Neural cell (in vitro differentiated cells): ENCODE measurements at regions not wholly inside any gene's neighbourhood (a gene's known extent, or its start where the extent isn't known, plus 50 kb on each side); places are given as distances from the start of the nearest gene placed in this dataset.

Source experiments
- EZH2 ChIP-seq: fragments of 200-600, 300-800 bp; shearing (Covaris generic), sonication (generic); IDR thresholded peaks from 2 replicates; pipeline ENCODE4 v1.6.1; 2014; ENCODE audit warnings: antibody characterized with exemption, low read length, borderline replicate concordance, mild to moderate bottlenecking; ENCODE audit not compliant: insufficient read depth, poor library complexity, severe bottlenecking
- MXI1 ChIP-seq: fragments of 450-650 bp; conservative IDR thresholded peaks from 2 replicates; pipeline ENCODE4 v1.6.1; 2014; ENCODE audit warnings: antibody characterized with exemption, mild to moderate bottlenecking; ENCODE audit not compliant: poor library complexity, severe bottlenecking
- POLR2AphosphoS5 ChIP-seq: IDR thresholded peaks from 2 replicates; pipeline ENCODE4 v1.6.1; 2012
- RAD21 ChIP-seq: fragments of 450-650 bp; conservative IDR thresholded peaks from 2 replicates; pipeline ENCODE4 v1.6.1; 2014; ENCODE audit warnings: antibody characterized with exemption, mild to moderate bottlenecking, moderate library complexity
- SMC3 ChIP-seq: fragments of 450-650 bp; conservative IDR thresholded peaks from 2 replicates; pipeline ENCODE4 v1.6.1; 2014; ENCODE audit warnings: antibody characterized with exemption, mild to moderate bottlenecking, moderate library complexity; ENCODE audit not compliant: poor library complexity
- TAF1 ChIP-seq: IDR thresholded peaks from 2 replicates; pipeline ENCODE4 v1.6.1; 2012; ENCODE audit warnings: low read depth
- TF ChIP-seq, protein P1 (sequence below): fragments of 450-650 bp; IDR thresholded peaks from 2 replicates; pipeline ENCODE4 v1.5.1; 2014; ENCODE audit warnings: antibody characterized with exemption, mild to moderate bottlenecking, moderate library complexity; ENCODE audit not compliant: poor library complexity, severe bottlenecking

DNA sequence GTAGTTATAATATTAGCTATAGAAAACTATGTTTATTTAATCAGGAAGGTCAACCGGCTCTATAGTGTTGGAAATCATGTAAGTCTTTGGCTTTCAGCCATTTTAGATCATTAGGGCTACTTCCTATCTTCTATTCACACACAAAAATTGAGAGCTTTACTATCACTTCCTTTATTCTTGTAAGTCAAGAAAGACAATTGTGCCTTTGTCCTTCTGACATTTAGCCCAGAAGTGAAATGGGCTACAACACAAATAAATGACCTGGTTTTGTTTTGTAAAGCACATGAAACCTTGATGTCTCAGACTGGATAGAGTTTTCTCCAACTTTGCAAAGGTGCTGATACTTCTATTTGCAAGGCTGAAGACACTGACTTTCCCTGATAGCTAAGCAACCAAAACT is 122.4 kb upstream of the ACSL4 start:
- TF ChIP-seq, protein P1, sequence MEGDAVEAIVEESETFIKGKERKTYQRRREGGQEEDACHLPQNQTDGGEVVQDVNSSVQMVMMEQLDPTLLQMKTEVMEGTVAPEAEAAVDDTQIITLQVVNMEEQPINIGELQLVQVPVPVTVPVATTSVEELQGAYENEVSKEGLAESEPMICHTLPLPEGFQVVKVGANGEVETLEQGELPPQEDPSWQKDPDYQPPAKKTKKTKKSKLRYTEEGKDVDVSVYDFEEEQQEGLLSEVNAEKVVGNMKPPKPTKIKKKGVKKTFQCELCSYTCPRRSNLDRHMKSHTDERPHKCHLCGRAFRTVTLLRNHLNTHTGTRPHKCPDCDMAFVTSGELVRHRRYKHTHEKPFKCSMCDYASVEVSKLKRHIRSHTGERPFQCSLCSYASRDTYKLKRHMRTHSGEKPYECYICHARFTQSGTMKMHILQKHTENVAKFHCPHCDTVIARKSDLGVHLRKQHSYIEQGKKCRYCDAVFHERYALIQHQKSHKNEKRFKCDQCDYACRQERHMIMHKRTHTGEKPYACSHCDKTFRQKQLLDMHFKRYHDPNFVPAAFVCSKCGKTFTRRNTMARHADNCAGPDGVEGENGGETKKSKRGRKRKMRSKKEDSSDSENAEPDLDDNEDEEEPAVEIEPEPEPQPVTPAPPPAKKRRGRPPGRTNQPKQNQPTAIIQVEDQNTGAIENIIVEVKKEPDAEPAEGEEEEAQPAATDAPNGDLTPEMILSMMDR: no peak
- TF ChIP-seq MXI1 (no peak), POLR2AphosphoS5 (no peak), RAD21 (no peak), EZH2 (no peak), TAF1 (no peak), SMC3 (no peak)
